PC-9 (cell line): ENCODE measurements at regions not wholly inside any gene's neighbourhood (a gene's known extent, or its start where the extent isn't known, plus 50 kb on each side); places are given as distances from the start of the nearest gene placed in this dataset.

ENCODE experiments used
- BruUV-seq: library from RNA; stranded (reverse); fragments of 400-500 nt; replicated peaks from 2 replicates; lab custom pipeline; 2021; lab: Mats Ljungman, UMichigan
- CTCF ChIA-PET: fragments of 300-600 bp; sonication (Branson Sonifier 250); formaldehyde crosslinking; loops from one replicate; lab custom pipeline; 2022; ENCODE audit warnings: antibody characterized with exemption; lab: Charles Lee
- POLR2A ChIA-PET: fragments of 300-600 bp; sonication (Branson Sonifier 250); formaldehyde crosslinking; loops from one replicate; lab custom pipeline; 2022; ENCODE audit warnings: antibody characterized with exemption; ENCODE audit not compliant: unreplicated experiment; lab: Charles Lee
- DNase-seq, 2 experiments: peaks; one replicate each; pipeline versions ENCODE4 v3.0.0 to v3.0.0-alpha.2; 2015 to 2022; ENCODE audit warnings: mixed read lengths in 1 of 2
- H2AFZ ChIP-seq: fragments of 200-600 bp; sonication (generic); 2 replicates; pipeline ENCODE4 v1.8.1; 2017; ENCODE audit warnings: antibody characterized with exemption
- H3F3A ChIP-seq: fragments of 200-600 bp; sonication (generic); 2 replicates; pipeline ENCODE4 v1.8.1; 2017; ENCODE audit warnings: antibody characterized with exemption, mild to moderate bottlenecking, low read depth; ENCODE audit not compliant: insufficient read depth
- H3K27ac ChIP-seq: fragments of 200-600 bp; sonication (generic); 2 replicates; pipeline ENCODE4 v1.6.1; 2016; ENCODE audit warnings: mixed run types
- H3K27me3 ChIP-seq: fragments of 200-600 bp; sonication (generic); 2 replicates; pipeline ENCODE4 v1.6.1; 2016; ENCODE audit warnings: low read depth, mixed run types; ENCODE audit not compliant: insufficient read depth
- H3K36me3 ChIP-seq: fragments of 200-600 bp; sonication (generic); 2 replicates; pipeline ENCODE4 v1.6.1; 2016; ENCODE audit warnings: low read depth, mixed run types
- H3K4me1 ChIP-seq: fragments of 200-600 bp; sonication (generic); replicated peaks from 2 replicates; pipeline ENCODE4 v1.6.1; 2016; ENCODE audit warnings: mixed run types; ENCODE audit not compliant: insufficient read depth
- H3K4me2 ChIP-seq: fragments of 200-600 bp; sonication (generic); 2 replicates; pipeline ENCODE4 v1.6.1; 2017; ENCODE audit warnings: mixed run types
- H3K4me3 ChIP-seq: fragments of 200-600 bp; sonication (generic); 2 replicates; pipeline ENCODE4 v1.6.1; 2016; ENCODE audit warnings: mixed run types
- H3K79me2 ChIP-seq: fragments of 200-600 bp; sonication (generic); 2 replicates; pipeline ENCODE4 v1.6.1; 2017; ENCODE audit warnings: low read depth, mixed run types
- H3K9me2 ChIP-seq: fragments of 200-600 bp; sonication (generic); 2 replicates; pipeline ENCODE4 v1.8.1; 2017; ENCODE audit warnings: mild to moderate bottlenecking; ENCODE audit not compliant: insufficient read depth
- H3K9me3 ChIP-seq: fragments of 200-600 bp; sonication (generic); 2 replicates; pipeline ENCODE4 v1.8.1; 2016; ENCODE audit warnings: low read depth; ENCODE audit not compliant: insufficient read depth
- H4K20me1 ChIP-seq: fragments of 200-600 bp; sonication (generic); 2 replicates; pipeline ENCODE4 v1.8.1; 2017; ENCODE audit not compliant: insufficient read depth
- EZH2 ChIP-seq: fragments of 200-600 bp; sonication (generic); IDR thresholded peaks from 2 replicates; pipeline ENCODE4 v1.8.0; 2017; ENCODE audit warnings: antibody characterized with exemption, low read depth
- intact Hi-C: fragments of 100-400 bp; cut with micrococcal nuclease; formaldehyde crosslinking; loops from one replicate; pipeline ENCODE4 v1.10.0; 2022; ENCODE audit not compliant: unreplicated experiment
- TF ChIP-seq, protein P1 (sequence below): fragments of 200-600 bp; sonication (generic); conservative IDR thresholded peaks from 2 replicates; pipeline ENCODE4 v1.6.1; 2017; ENCODE audit warnings: mixed run types, antibody characterized with exemption, mild to moderate bottlenecking, moderate library complexity

DNA sequence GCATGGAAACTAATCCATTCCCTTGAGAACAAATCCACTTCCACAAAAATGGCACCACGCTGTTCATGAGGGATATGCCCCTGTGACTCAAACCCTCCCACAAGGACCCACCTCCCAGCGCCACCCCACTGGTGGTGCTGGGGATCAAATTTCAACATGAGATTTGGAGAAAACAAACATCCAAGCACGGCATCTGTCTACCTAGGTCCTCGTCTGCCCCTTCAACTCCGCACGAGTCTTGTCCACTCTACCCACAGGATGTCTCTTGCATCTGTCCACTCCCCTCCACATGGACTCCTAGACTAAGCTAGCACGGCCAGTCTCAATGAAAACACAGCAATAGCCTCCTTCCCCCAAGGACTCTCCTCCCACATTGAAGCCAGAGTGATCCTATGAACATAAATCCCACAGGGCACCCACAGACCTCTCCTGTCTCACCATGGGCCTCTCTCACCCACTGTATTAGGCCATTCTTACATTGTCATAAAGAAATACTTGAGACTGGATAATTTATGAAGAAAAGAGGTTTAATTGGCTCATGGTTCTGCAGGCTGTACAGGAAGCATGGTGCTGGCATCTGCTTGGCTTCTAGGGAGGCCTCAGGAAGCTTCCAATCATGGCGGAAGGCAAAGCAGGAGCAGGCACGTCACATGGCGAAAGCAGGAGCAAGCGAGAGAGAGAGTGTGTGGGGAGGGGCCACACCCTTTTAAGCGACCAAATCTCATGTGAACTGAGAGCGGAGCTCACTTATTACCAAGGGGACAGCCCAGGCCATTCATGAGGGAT lies 101.4 kb downstream of the TOMM20 start:
- Histone ChIP-seq H3F3A (peaks cover 16% of the 10 kb centered on the region), H3K4me1 (peaks cover 14% of the 10 kb centered on the region), H4K20me1 (no peaks in the 10 kb centered on the region), H2AFZ (no peak overlapping the region), H3K79me2 (no peaks in the 10 kb centered on the region), H3K4me2 (no peak overlapping the region), H3K9me3 (peaks cover 7% of the 10 kb centered on the region), H3K36me3 (no peaks in the 10 kb centered on the region), H3K27me3 (no peaks in the 10 kb centered on the region), H3K9me2 (no peaks in the 10 kb centered on the region), H3K4me3 (no peak overlapping the region), H3K27ac (peak overlapping the region; percentile 64; the same call in 1 of the 2 replicates)
- DNase-seq: no peak
- CTCF ChIA-PET: no interaction called here
- no TSS peak for BruUV-seq
- POLR2A ChIA-PET: no interaction called here
- TF ChIP-seq EZH2: no peak
- TF ChIP-seq, protein P1, sequence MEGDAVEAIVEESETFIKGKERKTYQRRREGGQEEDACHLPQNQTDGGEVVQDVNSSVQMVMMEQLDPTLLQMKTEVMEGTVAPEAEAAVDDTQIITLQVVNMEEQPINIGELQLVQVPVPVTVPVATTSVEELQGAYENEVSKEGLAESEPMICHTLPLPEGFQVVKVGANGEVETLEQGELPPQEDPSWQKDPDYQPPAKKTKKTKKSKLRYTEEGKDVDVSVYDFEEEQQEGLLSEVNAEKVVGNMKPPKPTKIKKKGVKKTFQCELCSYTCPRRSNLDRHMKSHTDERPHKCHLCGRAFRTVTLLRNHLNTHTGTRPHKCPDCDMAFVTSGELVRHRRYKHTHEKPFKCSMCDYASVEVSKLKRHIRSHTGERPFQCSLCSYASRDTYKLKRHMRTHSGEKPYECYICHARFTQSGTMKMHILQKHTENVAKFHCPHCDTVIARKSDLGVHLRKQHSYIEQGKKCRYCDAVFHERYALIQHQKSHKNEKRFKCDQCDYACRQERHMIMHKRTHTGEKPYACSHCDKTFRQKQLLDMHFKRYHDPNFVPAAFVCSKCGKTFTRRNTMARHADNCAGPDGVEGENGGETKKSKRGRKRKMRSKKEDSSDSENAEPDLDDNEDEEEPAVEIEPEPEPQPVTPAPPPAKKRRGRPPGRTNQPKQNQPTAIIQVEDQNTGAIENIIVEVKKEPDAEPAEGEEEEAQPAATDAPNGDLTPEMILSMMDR: no peak
- intact Hi-C loops: no loop called here

DNA sequence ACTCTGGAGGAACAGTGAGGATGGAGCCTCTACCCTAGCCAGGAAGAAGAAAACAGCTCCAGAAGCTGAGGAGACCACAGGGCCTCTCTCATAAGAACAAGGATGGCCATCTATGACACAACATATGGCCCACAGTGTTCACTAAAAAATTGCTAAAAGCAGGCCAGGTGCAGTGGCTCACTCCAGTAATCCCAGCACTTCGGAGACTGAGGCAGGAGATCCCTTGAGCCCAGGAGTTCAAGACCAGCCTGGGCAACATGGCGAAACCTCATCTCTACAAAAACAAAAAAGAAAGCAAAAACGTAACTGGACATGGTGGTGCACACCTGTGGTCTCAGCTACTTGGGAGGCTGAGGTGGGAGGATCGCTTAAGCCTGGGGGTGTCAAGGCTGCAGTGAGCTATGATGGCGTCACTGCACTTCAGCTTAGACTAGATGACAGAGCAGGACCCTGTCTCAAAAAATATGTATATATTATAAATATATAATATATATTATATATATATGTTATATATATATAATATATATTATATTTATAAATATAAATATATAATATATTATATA lies 103.1 kb downstream of the TOMM20 start:
- Histone ChIP-seq H4K20me1 (no peaks in the 10 kb centered on the region), H3K4me1 (peaks cover 22% of the 10 kb centered on the region), H3K4me3 (no peak overlapping the region), H3K79me2 (no peaks in the 10 kb centered on the region), H3K4me2 (no peak overlapping the region), H3F3A (peaks cover 16% of the 10 kb centered on the region), H3K9me2 (no peaks in the 10 kb centered on the region), H3K27ac (no peak overlapping the region), H3K36me3 (no peaks in the 10 kb centered on the region), H3K9me3 (peaks cover 5% of the 10 kb centered on the region; the same call in 1 of the 2 replicates), H2AFZ (no peak overlapping the region), H3K27me3 (no peaks in the 10 kb centered on the region)
- TF ChIP-seq, protein P1: no peak
- no peak for TF ChIP-seq EZH2
- DNase-seq: no peak
- POLR2A ChIA-PET: interaction anchor here (0.5 kb wide), 1 partner anchor 31 kb away, joined by 4 read pairs; no protein-coding TSS in a partner anchor
- BruUV-seq: no TSS peak
- intact Hi-C loops: no loop called here
- CTCF ChIA-PET: interaction anchor here (0.5 to 0.6 kb wide), 2 partner anchors 16 to 20 kb away, joined by 7 to 13 read pairs; no protein-coding TSS in a partner anchor

DNA sequence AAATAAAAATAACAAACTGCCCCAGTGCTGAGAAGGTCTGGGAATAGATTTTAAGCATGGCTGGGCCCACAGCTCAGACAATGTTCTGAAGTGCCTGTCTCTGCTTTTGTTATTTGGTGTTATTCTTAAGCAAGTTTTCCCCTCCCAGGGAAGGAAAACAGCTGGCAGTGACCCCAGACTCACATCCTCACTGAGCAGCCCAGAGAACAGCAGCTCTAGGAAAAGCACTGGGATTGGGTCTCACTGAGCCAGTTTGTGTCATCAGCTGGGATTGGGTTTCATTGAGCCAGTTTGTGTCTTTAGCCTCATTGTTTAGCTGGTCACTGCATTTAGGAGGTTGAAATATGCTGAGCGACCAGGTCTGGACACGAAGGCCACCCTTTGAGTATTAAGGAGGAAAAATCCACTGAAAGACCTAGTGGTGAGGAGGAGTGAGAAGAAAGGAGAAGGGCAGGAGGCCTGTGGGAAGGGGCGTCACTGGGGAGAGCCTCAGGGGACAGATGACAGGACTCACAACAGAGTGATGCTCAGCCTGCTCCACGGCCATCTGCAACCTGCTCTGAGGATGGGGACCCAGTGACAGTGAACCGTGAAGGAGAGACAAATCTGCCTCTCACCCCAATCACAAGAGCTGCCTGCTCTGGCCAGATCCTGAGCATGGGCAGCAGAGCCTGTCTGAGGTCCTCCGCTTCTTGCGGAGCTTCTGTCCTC lies 103.8 kb downstream of the TOMM20 start:
- H3K9me2 ChIP-seq: no peaks in the 10 kb centered on the region
- ChIA-PET CTCF (interaction anchor here (0.5 to 0.6 kb wide), 2 partner anchors 17 to 19 kb away, joined by 7 to 13 read pairs; no protein-coding TSS in a partner anchor), POLR2A (interaction anchor here (0.5 to 0.6 kb wide), 2 partner anchors 23 to 31 kb away, joined by 4 read pairs; no protein-coding TSS in a partner anchor)
- intact Hi-C loops: no loop called here
- no peak overlapping the region for H2AFZ ChIP-seq
- TF ChIP-seq, protein P1: no peak
- TF ChIP-seq EZH2: no peak
- DNase-seq: no peak
- H3K4me3 ChIP-seq: no peak overlapping the region
- no peaks in the 10 kb centered on the region for H3K79me2 ChIP-seq
- no peak overlapping the region for H3K4me2 ChIP-seq
- no peaks in the 10 kb centered on the region for H3K27me3 ChIP-seq
- H4K20me1 ChIP-seq: no peaks in the 10 kb centered on the region
- H3K4me1 ChIP-seq: peaks cover 22% of the 10 kb centered on the region
- no TSS peak for BruUV-seq
- no peaks in the 10 kb centered on the region for H3K36me3 ChIP-seq
- peaks cover 5% of the 10 kb centered on the region; the same call in 1 of the 2 replicates for H3K9me3 ChIP-seq
- peaks cover 20% of the 10 kb centered on the region for H3F3A ChIP-seq
- no peak overlapping the region for H3K27ac ChIP-seq
